PC-3 (cell line): ENCODE measurements at regions not wholly inside any gene's neighbourhood (a gene's known extent, or its start where the extent isn't known, plus 50 kb on each side); places are given as distances from the start of the nearest gene placed in this dataset.

Experiments used
- CTCF ChIP-seq: fragments of 300-600 bp; sonication (generic); conservative IDR thresholded peaks from 2 replicates; pipeline ENCODE4 v1.5.1; 2017; ENCODE audit warnings: antibody characterized with exemption, low read depth, mild to moderate bottlenecking, low read length
- EZH2phosphoT487 ChIP-seq: fragments of 300-600 bp; sonication (generic); IDR thresholded peaks from 2 replicates; pipeline ENCODE4 v1.6.1; 2018; ENCODE audit warnings: mild to moderate bottlenecking, antibody characterized with exemption, low read length, borderline replicate concordance

GRCh38 chr12:131235871-131236271 is 282.2 kb downstream of the ADGRD1 start:
- TF ChIP-seq EZH2phosphoT487, result no peak
- TF ChIP-seq CTCF, result no peak
